SK-N-SH treated with all-trans-retinoic acid at 6 μM for 48 hours (cell line): ENCODE measurements at regions not wholly inside any gene's neighbourhood (a gene's known extent, or its start where the extent isn't known, plus 50 kb on each side); places are given as distances from the start of the nearest gene placed in this dataset.

ENCODE experiments used
- OSR1 ChIP-seq: fragments of 250-450 bp; sonication (Bioruptor Pico); IDR thresholded peaks from 2 replicates; pipeline ENCODE4 v1.8.0; 2022; ENCODE audit warnings: moderate library complexity, mild to moderate bottlenecking, inconsistent platforms
- RARB ChIP-seq: fragments of 250-450 bp; sonication (Bioruptor Pico); IDR thresholded peaks from 2 replicates; pipeline ENCODE4 v1.8.0; 2021; ENCODE audit warnings: mild to moderate bottlenecking, moderate library complexity
- TCF4 ChIP-seq: fragments of 250-450 bp; sonication (Bioruptor Pico); IDR thresholded peaks from 2 replicates; pipeline ENCODE4 v1.8.0; 2021; ENCODE audit warnings: mild to moderate bottlenecking, moderate library complexity, borderline replicate concordance
- TSHZ2 ChIP-seq: fragments of 250-450 bp; sonication (Bioruptor Pico); IDR thresholded peaks from 2 replicates; pipeline ENCODE4 v1.5.0; 2020; ENCODE audit warnings: mild to moderate bottlenecking, moderate library complexity
- ZC3H10 ChIP-seq: fragments of 250-450 bp; sonication (Bioruptor Pico); IDR thresholded peaks from 2 replicates; pipeline ENCODE4 v1.5.1; 2021; ENCODE audit warnings: mild to moderate bottlenecking, moderate library complexity
- ZFP3 ChIP-seq: fragments of 250-450 bp; sonication (Bioruptor Pico); IDR thresholded peaks from 2 replicates; pipeline ENCODE4 v1.5.0; 2020; ENCODE audit warnings: mild to moderate bottlenecking, moderate library complexity
- ZFP30 ChIP-seq: fragments of 450-650 bp; formaldehyde crosslinking; IDR thresholded peaks from 2 replicates; pipeline ENCODE4 v1.5.0; 2022; ENCODE audit warnings: mild to moderate bottlenecking, moderate library complexity
- ZNF8 ChIP-seq: fragments of 450-650 bp; formaldehyde crosslinking; IDR thresholded peaks from 2 replicates; pipeline ENCODE4 v1.5.0; 2020; ENCODE audit warnings: mild to moderate bottlenecking, moderate library complexity
- TF ChIP-seq, protein P1 (sequence below): fragments of 250-450 bp; sonication (Bioruptor Pico); IDR thresholded peaks from 2 replicates; pipeline ENCODE4 v1.5.1; 2021; ENCODE audit warnings: mild to moderate bottlenecking, moderate library complexity
- TF ChIP-seq, protein P2 (sequence below): fragments of 250-450 bp; sonication (Bioruptor Pico); IDR thresholded peaks from 2 replicates; pipeline ENCODE4 v1.5.1; 2020; ENCODE audit warnings: low read depth, mild to moderate bottlenecking, moderate library complexity

DNA sequence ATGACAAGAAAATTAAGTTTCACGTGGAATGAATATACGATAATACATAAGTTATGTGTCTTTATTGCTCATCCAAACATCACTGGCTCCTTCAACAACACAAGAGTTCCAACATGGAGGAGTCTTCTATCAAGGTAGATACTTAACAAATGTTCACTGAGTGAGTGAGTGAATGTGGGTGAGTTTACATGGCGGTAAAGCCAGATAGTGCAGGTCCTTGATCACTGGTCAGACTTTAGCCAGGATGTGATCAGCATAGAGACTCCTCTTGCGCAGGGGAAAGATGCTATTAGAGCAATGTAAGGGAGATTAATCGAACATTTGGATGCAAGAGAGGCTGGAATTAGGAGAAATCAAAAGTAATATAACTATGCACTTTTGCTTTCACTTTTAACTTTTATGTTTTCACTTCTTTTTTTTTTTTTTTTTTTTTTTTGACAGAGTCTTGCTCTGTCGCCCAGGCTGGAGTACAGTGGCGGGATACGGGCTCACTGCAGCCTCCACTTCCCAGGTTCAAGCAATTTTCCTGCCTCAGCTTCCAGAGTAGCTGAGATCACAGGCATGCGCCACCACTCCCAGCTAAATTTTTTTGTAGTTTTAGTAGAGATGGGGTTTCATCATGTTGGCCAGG, 249.0 kb upstream of the ID2 start:
- TF ChIP-seq, protein P1, sequence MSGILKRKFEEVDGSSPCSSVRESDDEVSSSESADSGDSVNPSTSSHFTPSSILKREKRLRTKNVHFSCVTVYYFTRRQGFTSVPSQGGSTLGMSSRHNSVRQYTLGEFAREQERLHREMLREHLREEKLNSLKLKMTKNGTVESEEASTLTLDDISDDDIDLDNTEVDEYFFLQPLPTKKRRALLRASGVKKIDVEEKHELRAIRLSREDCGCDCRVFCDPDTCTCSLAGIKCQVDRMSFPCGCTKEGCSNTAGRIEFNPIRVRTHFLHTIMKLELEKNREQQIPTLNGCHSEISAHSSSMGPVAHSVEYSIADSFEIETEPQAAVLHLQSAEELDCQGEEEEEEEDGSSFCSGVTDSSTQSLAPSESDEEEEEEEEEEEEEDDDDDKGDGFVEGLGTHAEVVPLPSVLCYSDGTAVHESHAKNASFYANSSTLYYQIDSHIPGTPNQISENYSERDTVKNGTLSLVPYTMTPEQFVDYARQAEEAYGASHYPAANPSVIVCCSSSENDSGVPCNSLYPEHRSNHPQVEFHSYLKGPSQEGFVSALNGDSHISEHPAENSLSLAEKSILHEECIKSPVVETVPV (CRISPR knock-in tag), result no peak
- TF ChIP-seq ZFP3 (no peak), OSR1 (CRISPR knock-in tag) (no peak), RARB (CRISPR knock-in tag) (no peak), ZFP30 (CRISPR knock-in tag) (no peak), TCF4 (CRISPR knock-in tag) (no peak), ZC3H10 (CRISPR knock-in tag) (no peak), ZNF8 (CRISPR knock-in tag) (no peak), TSHZ2 (CRISPR knock-in tag) (no peak)
- TF ChIP-seq, protein P2, sequence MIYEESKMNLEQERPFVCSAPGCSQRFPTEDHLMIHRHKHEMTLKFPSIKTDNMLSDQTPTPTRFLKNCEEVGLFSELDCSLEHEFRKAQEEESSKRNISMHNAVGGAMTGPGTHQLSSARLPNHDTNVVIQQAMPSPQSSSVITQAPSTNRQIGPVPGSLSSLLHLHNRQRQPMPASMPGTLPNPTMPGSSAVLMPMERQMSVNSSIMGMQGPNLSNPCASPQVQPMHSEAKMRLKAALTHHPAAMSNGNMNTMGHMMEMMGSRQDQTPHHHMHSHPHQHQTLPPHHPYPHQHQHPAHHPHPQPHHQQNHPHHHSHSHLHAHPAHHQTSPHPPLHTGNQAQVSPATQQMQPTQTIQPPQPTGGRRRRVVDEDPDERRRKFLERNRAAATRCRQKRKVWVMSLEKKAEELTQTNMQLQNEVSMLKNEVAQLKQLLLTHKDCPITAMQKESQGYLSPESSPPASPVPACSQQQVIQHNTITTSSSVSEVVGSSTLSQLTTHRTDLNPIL (CRISPR knock-in tag), result no peak
